MCF 10A (cell line): ENCODE measurements at regions not wholly inside any gene's neighbourhood (a gene's known extent, or its start where the extent isn't known, plus 50 kb on each side); places are given as distances from the start of the nearest gene placed in this dataset.
A peak's percentile ranks its signal among the peaks of the same experiment; 100 is the strongest.

Experiments
- BruUV-seq: library from RNA; stranded (reverse); fragments of 400-500 nt; replicated peaks from 2 replicates; lab custom pipeline; 2021; lab: Mats Ljungman, UMichigan
- CTCF ChIA-PET: fragments of 300-600 bp; sonication (Branson Sonifier 250); formaldehyde crosslinking; extraction: SDS; loops from one replicate; lab custom pipeline; 2021; ENCODE audit warnings: antibody characterized with exemption, inconsistent platforms; lab: Yijun Ruan, JAX
- POLR2A ChIA-PET: fragments of 300-600, 350-650 bp; sonication (Branson Sonifier 250); formaldehyde crosslinking; extraction: SDS; loops from one replicate; lab custom pipeline; 2020; ENCODE audit warnings: antibody characterized with exemption, inconsistent platforms; lab: Yijun Ruan, JAX
- DNase-seq: peaks from one replicate; pipeline ENCODE4 v3.0.0-alpha.2; 2018; ENCODE audit not compliant: unreplicated experiment
- H3K27ac Mint-ChIP-seq: one replicate; pipeline ENCODE4 v1.8.0; 2022; ENCODE audit warnings: mild to moderate bottlenecking, low read depth, mixed read lengths; ENCODE audit not compliant: unreplicated experiment
- H3K27me3 Mint-ChIP-seq: one replicate; pipeline ENCODE4 v1.8.0; 2022; ENCODE audit warnings: mixed read lengths; ENCODE audit not compliant: insufficient read depth, unreplicated experiment
- H3K36me3 Mint-ChIP-seq: one replicate; pipeline ENCODE4 v1.8.0; 2022; ENCODE audit warnings: mild to moderate bottlenecking, moderate library complexity, mixed read lengths; ENCODE audit not compliant: insufficient read depth, unreplicated experiment
- H3K4me1 Mint-ChIP-seq: one replicate; pipeline ENCODE4 v1.8.0; 2022; ENCODE audit warnings: mixed read lengths; ENCODE audit not compliant: insufficient read depth, unreplicated experiment
- H3K4me3 Mint-ChIP-seq: one replicate; pipeline ENCODE4 v1.8.0; 2022; ENCODE audit warnings: mild to moderate bottlenecking, moderate library complexity, mixed read lengths; ENCODE audit not compliant: unreplicated experiment
- H3K9me3 Mint-ChIP-seq: one replicate; pipeline ENCODE4 v1.8.0; 2022; ENCODE audit warnings: mixed read lengths; ENCODE audit not compliant: unreplicated experiment
- intact Hi-C: fragments of 100-400 bp; cut with micrococcal nuclease; formaldehyde crosslinking; loops from 2 replicates; pipeline ENCODE4 v1.14.1; 2022
- TF ChIP-seq, protein P1 (sequence below): fragments of 200-600 bp; IDR thresholded peaks from one replicate; pipeline ENCODE4 v1.8.0; 2022; ENCODE audit warnings: antibody characterized with exemption, mild to moderate bottlenecking; ENCODE audit not compliant: unreplicated experiment

DNA sequence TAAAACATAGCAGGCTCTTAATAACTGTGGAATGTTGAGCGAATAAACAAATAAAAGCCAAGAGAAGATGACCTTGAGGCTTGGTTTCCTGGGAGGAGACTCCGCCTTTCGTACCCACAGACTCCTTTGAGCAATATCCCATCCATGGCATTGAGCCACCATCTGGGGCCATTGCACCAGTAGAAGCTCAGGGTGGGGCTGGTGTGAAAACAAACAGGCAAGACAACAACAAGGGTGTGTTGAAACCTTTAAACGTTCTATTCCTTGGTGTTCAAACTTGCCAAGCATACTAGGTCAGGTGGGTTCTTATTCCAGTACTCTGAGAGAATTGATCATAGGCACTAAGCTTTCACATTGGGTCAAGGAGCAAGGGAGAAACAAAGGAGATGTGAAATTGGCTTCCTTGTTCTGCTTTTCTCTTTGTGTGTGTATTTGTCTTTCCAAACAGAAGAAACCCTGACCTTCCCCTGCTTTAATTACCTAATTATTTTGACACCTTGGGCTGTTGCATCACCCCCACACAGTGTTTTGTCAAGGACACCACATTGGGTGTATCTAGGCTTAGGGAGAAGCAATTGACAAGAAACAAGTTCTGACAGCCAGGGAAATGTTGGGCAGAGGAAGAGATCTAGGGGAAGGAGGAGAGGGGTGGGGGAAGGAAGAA, 105.1 kb upstream of the BCL6 start:
- peak; percentile 92 for DNase-seq
- CTCF ChIA-PET, result interaction anchor here (0.6 to 1.2 kb wide), 2 partner anchors 109 to 779 kb away, joined by 3 to 4 read pairs; no protein-coding TSS in a partner anchor
- BruUV-seq, result no TSS peak

DNA sequence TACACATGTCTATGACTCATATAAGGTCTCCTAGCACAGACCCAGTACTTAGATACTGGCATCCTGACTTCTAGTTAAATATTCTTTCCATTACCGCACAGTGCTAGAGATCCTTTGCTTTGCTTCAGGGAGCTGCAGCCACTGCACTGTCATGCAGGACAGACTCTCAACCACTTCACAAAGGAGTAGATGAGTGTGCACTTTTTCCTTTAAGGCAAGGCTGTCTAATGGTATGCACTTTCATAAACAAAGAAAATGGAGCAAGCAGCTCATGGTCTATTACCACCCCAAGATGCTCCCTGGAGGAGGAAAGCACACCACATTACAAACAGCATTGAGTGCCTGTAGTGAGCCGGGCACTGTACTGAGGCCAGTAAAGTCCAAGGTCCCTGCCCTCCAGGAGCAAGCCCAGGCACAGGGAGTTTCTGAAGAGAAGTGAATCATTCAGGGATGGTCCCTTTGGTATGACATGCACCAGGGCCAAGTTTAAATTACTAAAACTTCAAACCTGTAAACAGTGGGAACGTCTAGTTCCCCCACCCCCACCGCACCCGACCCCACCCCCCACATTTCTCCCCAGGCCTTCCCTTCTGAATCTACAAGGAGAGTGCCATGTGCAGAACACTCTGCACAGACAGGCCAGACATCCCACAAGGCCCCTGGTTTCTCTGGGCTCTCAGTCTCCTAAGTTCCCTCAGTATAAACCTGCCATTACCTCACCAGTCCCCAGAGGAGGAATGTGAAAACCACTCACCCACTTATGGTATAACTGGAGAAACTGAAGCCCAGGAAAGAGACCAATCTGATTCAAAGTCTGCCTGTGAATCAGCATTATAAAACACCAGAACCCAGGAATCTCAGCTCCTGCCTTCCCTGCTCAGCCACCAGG, 107.8 kb upstream of the BCL6 start:
- peaks cover 31% of the 10 kb centered on the region for H3K4me1 Mint-ChIP-seq
- intact Hi-C loops, result no loop called here
- no TSS peak for BruUV-seq
- TF ChIP-seq, protein P1, sequence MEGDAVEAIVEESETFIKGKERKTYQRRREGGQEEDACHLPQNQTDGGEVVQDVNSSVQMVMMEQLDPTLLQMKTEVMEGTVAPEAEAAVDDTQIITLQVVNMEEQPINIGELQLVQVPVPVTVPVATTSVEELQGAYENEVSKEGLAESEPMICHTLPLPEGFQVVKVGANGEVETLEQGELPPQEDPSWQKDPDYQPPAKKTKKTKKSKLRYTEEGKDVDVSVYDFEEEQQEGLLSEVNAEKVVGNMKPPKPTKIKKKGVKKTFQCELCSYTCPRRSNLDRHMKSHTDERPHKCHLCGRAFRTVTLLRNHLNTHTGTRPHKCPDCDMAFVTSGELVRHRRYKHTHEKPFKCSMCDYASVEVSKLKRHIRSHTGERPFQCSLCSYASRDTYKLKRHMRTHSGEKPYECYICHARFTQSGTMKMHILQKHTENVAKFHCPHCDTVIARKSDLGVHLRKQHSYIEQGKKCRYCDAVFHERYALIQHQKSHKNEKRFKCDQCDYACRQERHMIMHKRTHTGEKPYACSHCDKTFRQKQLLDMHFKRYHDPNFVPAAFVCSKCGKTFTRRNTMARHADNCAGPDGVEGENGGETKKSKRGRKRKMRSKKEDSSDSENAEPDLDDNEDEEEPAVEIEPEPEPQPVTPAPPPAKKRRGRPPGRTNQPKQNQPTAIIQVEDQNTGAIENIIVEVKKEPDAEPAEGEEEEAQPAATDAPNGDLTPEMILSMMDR, result no peak
- no peaks in the 10 kb centered on the region for H3K27me3 Mint-ChIP-seq
- DNase-seq, result peak; percentile 41
- CTCF ChIA-PET, result interaction anchor here (0.6 to 1.0 kb wide), 3 partner anchors 40 to 668 kb away, joined by 3 read pairs; no protein-coding TSS in a partner anchor
- no peaks in the 10 kb centered on the region for H3K36me3 Mint-ChIP-seq
- H3K27ac Mint-ChIP-seq, result peak overlapping the region; percentile 79
- POLR2A ChIA-PET, result interaction anchor here (0.5 to 2.3 kb wide), 11 partner anchors 12 to 1091 kb away, joined by 3 to 17 read pairs (median 4); partner anchors contain the start of gene BCL6
- H3K4me3 Mint-ChIP-seq, result no peak overlapping the region
- no peaks in the 10 kb centered on the region for H3K9me3 Mint-ChIP-seq

More for the DNA sequence above, 105.1 kb upstream of the BCL6 start:
- TF ChIP-seq, protein P1, result no peak
- Mint-ChIP-seq H3K27me3 (no peaks in the 10 kb centered on the region), H3K27ac (peak overlapping the region; percentile 94), H3K9me3 (no peaks in the 10 kb centered on the region), H3K36me3 (no peaks in the 10 kb centered on the region), H3K4me3 (peak overlapping the region; percentile 54), H3K4me1 (peaks cover 25% of the 10 kb centered on the region)
- POLR2A ChIA-PET, result interaction anchor here (0.5 to 1.8 kb wide), 20 partner anchors 10 to 464 kb away, joined by 3 to 14 read pairs (median 4); partner anchors contain the start of gene BCL6
- intact Hi-C loops, result no loop called here

DNA sequence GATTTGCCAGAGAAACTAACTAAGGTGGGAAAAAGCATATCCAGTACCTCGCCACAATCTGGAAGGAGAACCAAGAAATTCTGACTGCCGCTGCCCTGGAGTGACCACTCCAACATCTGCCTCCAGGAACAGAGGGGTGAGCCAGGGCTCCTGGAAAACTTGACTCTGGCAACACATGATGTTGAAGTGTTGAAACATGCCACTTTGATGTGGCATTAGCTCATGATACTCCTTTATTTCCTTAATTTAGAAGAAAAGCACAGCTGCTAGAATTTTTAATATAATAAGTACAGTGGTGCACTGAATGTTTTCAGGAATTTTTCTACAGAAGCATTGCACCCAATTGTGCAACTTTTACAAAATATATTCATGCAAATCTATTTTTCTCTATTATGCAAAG, 109.9 kb upstream of the BCL6 start:
- TF ChIP-seq, protein P1, result no peak
- H3K9me3 Mint-ChIP-seq, result no peaks in the 10 kb centered on the region
- H3K27ac Mint-ChIP-seq, result no peak overlapping the region
- H3K27me3 Mint-ChIP-seq, result no peaks in the 10 kb centered on the region
- H3K36me3 Mint-ChIP-seq, result no peaks in the 10 kb centered on the region
- no TSS peak for BruUV-seq
- no peak for DNase-seq
- CTCF ChIA-PET, result interaction anchor here (0.6 to 1.1 kb wide), 2 partner anchors 52 to 1100 kb away, joined by 3 read pairs; no protein-coding TSS in a partner anchor
- H3K4me3 Mint-ChIP-seq, result no peak overlapping the region
- intact Hi-C loops, result no loop called here
- peaks cover 24% of the 10 kb centered on the region for H3K4me1 Mint-ChIP-seq
- POLR2A ChIA-PET, result interaction anchor here (1.2 kb wide), 1 partner anchor 46 kb away, joined by 4 read pairs; no protein-coding TSS in a partner anchor
